Endothelial cell of umbilical vein (primary cell): ENCODE measurements at regions not wholly inside any gene's neighbourhood (a gene's known extent, or its start where the extent isn't known, plus 50 kb on each side); places are given as distances from the start of the nearest gene placed in this dataset.
"Not testable (repeated sequence)": the region's sequence is repeated elsewhere in the genome, so short reads cannot be mapped to it uniquely, and the experiment has no call there.

Source experiments
- CTCF ChIP-seq, 2 donors: IDR thresholded peaks; 1 replicate in 1 of 2; 2 replicates in 1 of 2; pipeline ENCODE4 v1.5.1; 2011; ENCODE audit warnings: low read length in 2 of 2, mild to moderate bottlenecking in 2 of 2, moderate library complexity in 2 of 2, control low read depth in 1 of 2, inconsistent platforms in 1 of 2, low read depth in 1 of 2; ENCODE audit not compliant: insufficient read depth in 1 of 2; ENCODE audit errors: extremely low read depth in 1 of 2
- JUN ChIP-seq: IDR thresholded peaks from 2 replicates; pipeline ENCODE4 v1.6.1; 2011; ENCODE audit warnings: borderline replicate concordance, low read depth; ENCODE audit not compliant: insufficient read length, insufficient read depth
- MAX ChIP-seq: IDR thresholded peaks from 2 replicates; pipeline ENCODE4 v1.6.1; 2011; ENCODE audit not compliant: insufficient read depth, insufficient read length
- POLR2A ChIP-seq: IDR thresholded peaks from 2 replicates; pipeline ENCODE4 v1.6.1; 2012; ENCODE audit warnings: low read depth, mild to moderate bottlenecking, control low read depth, low read length
- POLR2AphosphoS5 ChIP-seq: IDR thresholded peaks from 2 replicates; pipeline ENCODE4 v1.6.1; 2012; ENCODE audit warnings: low read depth, mild to moderate bottlenecking, control low read depth, low read length, moderate library complexity; ENCODE audit not compliant: insufficient read depth

- not testable (repeated sequence) for TF ChIP-seq MAX; CTCF (IDR thresholded peaks at IDR 0.05; ENCODE audit: extremely low read depth in 1 of 2, insufficient read depth in 1 of 2, low read depth in 1 of 2, low read length in 2 of 2); POLR2A; JUN; POLR2AphosphoS5
Observed at GRCh38 chr4:148837571-148837970, 395.4 kb upstream of the NR3C2 start.
